CD4-positive, alpha-beta T cell treated with Interleukin-21 for 1 hour (primary cell): ENCODE measurements at regions not wholly inside any gene's neighbourhood (a gene's known extent, or its start where the extent isn't known, plus 50 kb on each side); places are given as distances from the start of the nearest gene placed in this dataset.

Source experiments
- DNase-seq: peaks from one replicate; pipeline ENCODE4 v3.0.0-alpha.2; 2020

DNA sequence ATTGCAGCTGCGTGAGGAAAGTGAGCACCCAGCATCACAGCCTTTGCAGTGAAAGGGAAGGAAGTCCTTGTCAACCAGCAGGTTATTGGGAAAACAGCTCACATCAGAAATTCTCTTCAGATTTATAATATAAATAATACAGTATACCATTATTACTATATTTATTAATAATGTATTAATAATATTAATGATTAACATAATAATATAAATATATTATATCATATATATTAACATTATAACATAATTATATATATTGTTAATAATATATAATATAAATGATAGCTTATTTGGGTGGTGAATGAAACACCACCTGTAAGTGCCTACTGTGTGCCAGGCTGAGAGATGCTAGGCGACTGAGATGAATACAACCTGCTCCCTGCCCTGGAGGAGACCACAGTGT lies 423.0 kb downstream of the TCERG1L start:
- DNase-seq, result no peak

DNA sequence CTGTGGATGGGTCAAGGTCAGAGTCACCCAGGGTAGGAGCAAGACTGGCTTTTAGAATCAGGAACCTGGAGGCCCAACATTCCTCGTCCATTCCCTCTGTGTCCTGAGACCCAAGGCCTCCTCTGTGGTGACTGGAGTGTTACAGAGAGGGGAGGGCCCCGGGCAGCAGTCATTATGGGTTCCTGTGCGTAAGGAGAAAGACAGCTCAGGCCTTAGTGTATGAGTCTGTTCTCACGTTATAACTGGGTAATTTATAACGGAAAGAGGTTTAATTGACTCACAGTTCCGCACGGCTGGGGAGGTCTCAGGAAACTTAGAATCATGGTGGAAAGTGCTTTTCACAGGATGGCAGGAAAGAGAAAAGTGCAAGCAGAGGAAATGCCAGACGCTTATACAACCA lies 422.3 kb downstream of the TCERG1L start:
- DNase-seq, result no peak

DNA sequence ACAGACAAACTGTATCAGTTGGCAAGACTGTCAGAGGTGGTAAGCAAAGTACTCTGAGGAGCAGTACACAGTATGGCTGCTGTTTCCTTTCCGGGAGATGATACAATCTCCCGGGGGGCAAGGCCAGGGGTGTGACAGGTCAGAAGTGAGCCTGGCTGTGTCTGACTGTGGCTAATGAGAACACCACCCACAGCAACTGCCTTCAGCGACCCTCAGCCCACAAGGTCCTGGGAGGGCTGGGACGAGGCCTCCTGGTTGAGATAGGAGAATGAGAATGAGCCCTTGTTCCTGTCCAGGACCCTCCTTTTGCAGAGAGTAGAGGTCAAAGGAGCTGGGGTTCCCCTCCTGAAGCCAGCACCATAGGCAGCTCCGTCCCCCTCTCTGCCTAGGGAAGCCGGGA lies 421.7 kb downstream of the TCERG1L start:
- DNase-seq, result no peak

DNA sequence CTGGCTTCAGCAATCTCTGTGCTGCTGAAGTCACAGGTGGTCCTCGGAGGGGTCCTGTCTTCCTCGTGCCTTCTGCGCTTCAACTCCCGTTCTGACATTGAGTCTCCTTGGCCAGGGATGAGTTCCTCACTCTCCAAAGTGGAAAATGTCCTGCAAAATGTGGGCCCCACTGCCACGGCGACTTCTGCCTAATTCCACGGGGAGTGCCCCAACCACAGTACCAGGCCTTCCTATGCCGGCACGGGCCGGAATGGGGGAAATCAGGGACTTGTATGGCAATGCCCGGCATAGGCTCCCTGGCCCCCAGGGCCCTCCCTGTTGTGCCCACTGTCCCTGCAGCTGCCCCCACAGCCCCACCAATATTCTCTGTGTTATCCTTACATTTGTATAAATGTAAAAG lies 420.5 kb downstream of the TCERG1L start:
- no peak for DNase-seq

DNA sequence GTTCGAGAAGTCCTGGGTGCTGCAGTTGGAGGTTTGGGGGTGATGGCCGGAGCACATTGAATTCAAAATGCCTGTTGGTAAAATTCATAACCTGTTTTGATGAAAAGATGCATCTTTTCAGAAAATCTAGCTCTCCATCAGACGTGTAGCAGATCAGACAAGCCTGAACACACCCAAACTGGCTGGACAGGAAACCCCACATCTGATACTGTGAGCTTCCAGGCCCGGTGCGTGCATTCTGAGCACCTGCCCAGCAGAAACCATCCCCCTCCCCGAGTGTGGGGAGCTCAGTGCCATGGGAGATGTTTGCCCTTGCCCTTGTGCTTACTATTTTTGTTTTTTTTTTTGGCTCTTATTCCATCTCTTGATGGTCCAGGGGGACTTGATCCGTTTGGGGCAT lies 417.1 kb downstream of the TCERG1L start:
- DNase-seq, result no peak

DNA sequence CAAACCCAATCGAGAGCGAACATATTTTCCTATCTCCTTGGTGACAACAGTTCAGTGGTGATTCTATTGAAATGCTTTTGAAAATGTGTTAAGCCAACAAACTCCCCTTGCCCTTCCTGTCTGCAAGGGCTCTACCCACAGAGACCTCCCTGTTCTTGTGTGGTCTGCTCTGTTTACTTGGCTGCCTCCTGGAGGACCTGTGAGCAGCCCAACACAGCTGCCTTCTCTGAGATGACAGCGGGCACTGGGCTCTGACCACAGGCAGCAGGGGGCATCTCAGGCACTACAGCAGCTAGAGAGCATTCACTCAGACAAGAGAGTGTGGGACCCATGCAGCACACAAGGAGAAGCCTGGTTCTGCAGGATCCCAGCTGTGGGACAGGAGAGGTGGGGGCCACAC lies 416.4 kb downstream of the TCERG1L start:
- no peak for DNase-seq

DNA sequence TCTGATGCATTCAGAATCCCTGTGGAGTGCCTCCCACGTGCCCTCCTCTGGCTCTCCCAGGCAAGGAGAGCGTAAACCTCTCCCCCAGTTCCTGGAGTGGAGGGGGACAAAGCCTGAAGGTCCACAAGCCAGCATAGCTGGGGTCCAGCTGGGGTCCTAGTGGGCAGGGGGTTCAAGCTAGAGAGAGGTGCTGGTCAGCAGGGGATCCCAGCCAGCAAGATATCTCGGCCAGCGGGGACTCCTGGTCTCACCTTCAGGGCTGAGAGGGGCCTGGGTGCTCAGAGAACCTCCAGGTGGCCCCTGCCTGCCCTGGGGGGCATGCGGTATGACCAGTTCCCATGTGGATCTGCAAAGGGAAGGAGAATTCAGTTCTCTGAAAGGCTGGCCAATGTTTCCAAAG lies 413.7 kb downstream of the TCERG1L start:
- no peak for DNase-seq

DNA sequence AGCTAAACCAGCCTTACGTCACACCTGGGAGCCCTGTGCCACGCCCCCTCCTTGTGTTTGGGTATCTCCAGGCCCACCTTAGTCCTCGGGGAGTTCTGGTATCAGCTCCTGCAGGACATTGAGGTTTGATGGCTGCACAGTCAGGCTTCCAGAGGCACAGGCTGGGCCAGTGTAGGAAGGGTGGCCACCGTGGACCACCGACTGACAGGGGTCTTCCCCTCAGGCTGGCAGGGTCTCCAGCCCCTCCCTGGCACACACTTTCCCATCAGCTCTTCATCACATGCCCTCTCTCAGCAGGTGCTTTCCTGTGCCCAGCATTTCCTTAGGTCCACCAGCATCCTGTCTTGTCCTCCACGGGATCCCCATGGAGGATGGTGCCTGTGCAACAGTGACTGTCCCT lies 413.1 kb downstream of the TCERG1L start:
- DNase-seq, result no peak

DNA sequence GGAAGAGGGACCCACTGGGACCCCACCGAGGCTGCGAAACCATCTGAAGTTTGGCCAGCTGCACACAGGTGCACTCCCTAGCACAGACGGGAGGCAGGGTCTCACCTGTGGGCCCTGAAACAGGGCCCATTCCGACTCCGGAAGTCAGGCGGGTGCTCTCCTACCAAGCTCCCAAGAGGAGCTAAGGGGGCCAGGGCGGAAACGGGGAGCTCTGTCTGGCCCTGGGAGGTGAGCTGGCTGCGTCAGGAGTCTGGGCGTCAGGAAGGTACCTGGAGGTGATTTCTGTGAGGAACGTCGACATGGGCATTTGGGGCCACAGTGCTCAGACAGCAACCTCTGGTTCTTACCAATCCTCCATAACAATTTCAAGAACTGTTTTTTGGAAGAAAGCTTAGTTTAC lies 411.7 kb downstream of the TCERG1L start:
- no peak for DNase-seq

DNA sequence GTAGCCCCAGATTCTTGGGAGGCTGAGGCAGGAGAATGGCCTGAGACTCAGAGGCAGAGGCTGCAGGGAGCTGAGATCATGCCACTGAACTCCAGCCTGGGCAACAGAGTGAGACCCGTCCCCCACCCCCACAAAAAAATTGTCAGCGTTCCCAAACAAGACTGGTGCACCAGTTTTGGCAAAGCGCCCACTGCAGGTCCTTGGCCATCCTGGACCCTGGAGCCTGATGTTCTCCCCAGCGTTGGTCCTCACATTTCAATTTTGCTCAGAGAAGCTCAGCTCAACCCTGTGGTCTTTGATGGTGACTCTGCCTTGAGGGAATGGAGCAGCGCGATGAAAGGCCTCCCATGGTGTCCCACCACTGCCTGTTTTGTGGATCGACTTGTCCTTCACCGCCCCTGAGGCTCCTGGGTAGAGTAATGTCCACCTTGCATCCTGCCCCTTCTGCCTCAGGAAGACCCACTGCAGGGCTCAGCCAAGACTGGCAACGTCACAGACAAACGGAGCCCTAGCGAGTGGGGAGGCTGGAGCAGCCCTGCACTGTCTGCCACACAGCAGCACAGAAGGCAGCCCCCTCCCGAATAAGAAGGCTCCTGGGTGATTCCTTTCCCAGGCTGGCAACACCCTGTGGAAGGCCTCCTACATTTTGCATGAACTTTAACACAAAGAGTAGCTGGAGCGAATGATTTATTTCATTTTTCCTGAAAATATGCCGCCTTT lies 410.9 kb downstream of the TCERG1L start:
- DNase-seq, result no peak

DNA sequence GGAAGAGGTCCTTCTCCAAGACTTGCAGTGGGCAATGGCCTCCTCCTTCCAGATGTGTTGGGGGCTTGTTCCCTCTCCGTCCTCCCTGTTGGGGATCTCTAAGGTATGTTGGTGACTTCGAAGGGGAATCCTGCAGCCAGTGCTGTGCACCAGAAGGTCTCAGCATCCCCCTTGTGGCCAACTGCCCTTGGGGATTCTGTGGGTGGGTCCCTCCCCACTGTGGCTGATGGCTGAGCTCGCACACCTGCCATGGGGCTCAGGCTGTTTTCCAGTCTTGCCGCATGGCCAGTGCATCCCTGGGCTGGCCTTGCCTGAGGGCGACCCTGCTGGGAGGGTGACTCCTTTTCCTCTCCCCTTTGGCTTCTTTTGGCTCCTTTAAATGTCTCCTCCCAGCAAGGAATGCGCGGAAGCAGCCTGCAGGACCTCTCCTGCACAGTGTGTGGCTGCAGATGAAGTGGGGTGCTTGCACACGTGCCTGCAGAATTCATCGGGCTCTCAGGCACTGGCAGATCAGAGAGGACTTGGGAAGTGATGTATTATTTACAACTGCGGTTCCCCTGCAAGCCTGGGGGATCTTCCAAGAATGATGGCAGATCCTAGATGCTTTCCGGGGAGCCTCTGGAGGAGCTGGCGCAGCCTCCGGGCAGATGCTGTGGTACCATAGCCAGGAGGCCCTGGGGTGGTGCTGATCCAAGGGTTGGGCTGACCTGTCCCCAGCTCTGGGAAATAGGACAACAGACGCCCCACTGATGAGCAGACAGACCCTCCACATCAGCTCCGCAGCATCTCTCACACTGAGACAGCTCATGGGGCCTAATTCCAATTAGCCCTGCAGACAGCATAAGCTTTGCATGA lies 410.0 kb downstream of the TCERG1L start:
- no peak for DNase-seq

DNA sequence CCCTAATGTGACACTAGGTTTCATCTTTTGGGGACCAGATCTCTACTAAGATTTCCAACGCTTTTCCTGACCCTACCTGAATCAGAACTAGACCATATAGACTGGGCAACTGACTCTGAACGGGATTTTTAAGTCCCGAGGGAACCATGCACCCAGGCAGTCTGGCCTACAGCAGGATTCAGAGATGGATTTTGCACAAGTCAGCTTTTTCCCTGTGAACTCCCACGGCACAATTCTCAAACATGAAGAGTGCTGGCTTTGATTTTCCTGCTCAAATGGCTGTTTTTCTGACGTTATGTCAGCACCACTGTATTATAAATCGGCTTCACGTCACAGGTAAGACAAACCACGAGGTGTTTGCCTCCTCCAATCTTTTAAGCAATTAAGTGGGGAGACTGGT lies 409.1 kb downstream of the TCERG1L start:
- no peak for DNase-seq

DNA sequence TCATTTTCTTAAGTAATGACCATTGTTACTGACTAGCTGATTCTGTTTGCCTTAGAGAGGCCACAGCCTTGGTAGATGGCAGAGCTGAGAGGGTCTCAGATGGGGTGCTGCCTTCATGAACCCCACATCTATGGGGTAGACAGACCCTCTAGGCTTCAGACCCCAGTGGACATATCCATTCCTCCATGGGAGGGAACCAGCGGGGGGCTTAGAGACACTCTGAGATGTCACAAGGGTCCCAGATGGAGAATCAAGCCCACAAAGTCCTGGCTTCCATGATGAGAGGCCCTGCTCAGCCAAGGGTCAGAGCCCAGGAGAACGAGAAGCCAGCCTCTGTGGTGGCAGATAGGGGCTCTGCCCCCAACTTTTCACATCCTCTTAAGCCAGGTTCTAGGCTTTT lies 408.6 kb downstream of the TCERG1L start:
- no peak for DNase-seq

DNA sequence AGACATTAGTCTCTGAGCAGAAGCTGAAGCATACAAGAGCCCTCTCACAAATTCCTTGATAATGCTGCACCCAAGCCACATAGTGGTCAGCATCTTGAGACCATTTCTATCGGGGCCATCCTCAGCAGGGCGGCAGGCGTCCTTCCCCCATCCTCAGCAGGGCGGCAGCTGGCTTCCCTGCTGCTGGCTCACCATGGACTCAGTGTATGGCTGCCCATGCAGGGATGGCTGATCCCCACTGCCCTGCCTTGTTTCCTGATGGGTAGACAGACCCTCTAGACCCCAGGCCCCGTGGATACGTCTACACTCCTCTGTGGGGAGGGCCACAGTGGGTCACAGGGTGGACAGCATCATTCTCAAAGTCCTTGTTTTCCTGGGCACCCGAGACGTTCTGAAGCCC lies 406.8 kb downstream of the TCERG1L start:
- no peak for DNase-seq

DNA sequence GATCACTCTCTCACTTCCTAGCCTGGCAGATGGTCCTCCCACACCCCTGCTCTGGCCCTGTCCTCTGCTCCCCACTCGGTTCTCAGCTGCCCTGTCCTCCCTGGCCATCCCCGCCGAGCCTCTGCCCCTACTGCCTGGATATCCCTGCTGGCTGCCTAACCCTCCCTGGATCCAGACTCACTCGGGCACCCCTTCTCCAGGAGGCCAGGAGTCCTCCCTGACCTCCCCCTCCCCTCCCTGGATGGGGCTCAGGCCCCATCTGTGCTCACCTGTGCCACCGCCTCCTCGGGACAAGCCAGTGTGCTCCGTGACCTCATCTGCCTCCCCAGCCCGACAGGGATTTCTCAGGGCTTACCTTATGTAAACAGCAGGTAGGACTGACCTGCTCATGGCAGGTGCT lies 406.1 kb downstream of the TCERG1L start:
- DNase-seq, result no peak

DNA sequence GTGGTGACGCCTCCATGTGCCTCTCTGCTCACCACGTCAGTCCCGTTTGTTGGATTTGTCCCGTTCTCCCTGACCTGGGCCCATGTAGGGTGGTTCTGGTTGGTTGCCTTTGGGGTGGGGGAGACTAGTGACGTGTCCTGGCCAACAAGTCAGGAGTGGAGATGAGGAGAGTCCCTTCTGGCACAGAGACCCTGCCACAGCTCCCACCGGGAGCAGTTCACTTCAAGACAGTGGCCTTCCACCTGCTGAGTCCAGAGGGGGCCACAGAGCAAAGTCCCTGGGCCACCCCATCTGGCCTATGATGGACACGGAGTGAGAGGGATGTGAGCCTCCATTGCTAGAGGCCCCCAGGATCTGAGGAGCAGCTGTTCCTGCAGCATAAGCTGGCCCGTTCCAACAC lies 405.6 kb downstream of the TCERG1L start:
- no peak for DNase-seq

DNA sequence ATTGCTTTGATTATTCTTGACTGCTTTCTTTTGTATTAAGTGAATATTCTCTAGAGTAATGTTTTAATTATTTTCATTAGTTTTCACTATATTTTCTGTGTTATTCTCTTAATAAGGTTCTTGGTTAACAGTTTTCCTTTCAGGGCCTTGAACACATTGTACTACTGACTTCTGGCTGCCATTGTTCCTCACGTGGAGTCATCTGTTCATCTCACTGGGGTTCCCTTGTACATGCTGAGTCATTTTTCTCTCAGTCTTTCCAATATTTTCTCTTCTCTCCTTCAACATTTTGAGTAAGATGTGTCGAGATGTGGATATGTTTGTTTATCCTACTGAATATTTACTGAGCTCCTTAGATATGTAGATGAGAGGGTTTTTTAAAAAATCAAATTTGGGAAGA lies 400.7 kb downstream of the TCERG1L start:
- DNase-seq, result no peak

DNA sequence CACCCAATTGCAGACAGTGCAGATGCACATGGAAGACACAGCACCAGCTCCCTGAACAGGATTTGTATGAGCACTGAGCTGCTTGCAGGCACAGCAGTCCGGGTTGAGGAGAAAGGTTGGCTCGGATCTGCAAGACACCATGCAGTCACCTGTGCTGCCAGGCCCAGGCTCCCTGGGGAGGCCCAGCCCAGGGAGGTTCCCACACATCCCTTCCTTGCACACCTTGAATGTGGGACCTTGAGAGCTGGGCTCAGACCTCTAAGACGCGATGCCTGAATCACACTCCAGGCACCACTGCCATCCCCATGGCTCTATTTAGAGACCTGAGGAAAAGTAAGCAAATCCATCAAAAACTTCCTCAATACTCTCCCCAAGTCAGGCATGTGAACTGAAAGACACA lies 397.7 kb downstream of the TCERG1L start:
- DNase-seq, result no peak

DNA sequence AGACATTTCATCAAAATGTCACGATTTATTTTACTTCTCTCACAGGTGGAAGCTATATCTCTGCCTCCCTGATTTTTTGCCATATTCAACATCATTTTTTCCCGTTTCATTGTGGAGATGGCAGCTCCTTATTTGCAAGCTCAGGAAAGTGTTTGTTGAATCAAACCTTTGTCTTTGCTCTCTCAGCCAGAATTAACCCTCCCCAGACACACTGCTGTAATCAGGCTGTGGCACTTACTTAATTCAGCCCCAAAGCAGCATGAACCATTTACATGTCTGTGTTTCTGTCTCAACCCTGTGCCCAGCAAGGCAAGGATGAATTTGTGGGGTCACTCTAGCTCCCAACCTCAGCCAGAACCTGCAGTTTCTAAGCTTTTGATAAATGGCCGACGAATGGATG lies 397.2 kb downstream of the TCERG1L start:
- DNase-seq, result no peak

DNA sequence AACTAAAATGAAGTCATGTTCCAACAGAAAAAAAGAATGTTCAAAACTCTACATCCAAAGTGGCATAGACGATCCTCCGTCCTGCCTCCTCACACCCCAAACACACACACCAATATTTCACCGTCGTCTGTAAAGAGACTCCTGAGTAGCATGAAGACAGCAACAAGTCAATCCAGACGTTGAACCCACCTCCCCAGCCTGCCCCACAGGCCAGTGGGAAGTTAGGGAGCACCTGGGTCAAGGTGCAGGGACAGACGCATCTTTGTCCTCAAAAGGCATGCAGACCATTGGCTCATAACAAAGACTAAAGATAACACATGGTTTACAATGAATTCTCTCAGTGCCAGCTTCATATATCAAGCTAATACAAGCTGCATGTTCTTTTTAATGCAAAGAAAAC lies 396.5 kb downstream of the TCERG1L start:
- DNase-seq, result no peak

DNA sequence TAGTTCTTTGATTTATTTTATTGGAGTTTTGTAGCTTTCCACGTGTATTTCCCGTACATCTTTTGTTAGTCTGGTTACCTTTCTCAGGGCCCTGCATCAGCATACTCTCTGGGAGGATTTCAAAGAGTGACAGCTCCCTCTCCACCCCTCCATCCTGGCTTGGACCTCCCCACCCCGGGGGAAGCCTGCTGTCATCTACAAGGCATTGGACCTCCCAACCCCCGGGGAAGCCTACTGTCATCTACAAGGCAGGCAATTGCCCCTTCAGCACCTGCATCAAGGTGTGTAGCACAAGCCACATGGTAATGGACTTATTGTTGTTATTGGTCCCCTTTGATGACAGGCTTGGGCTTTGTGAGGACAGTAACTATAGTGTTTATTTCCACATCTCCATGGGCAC lies 390.1 kb downstream of the TCERG1L start:
- no peak for DNase-seq

DNA sequence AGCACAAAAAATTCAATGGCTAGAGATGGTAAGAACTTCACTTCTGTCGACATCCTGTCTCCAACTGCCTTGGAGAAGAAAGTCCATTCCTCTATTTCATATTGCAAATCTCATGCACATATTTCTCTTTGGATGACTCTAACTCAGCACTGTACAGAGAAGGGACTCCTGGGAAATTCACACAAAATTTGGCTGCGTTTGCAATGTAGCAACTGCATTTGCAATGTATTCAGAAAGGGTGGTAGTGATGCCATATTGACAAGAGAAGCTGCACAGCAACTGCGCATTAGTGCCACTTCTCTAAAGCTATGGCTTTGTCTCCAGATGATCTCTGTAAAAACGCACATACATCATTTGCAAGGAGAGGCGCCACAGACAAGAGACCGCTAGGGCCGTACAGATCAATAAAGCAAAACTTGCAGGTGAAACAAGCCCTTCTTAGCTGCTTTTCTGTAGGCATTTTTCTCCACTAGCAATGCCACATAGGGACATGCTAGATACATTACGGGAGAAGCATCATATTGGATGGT lies 389.5 kb downstream of the TCERG1L start:
- DNase-seq, result no peak

DNA sequence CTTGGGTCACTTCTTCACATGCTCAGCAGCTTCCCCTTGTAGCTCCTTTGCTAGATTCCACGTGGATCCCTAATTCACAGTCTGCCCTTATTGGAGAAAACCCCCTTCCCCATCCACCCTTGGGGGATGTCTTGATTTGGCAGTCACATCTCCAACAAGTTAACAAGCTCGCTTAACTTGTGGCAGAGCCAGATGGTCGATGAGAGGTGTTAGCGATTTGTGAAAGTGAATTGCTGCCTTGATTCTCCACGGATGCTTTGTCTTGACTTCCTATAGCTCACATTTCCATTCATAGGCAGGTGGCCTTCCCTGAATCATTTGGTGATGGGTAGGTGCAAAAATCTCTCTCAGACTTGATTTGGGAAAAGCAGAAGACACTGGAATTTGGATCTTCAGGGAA lies 387.9 kb downstream of the TCERG1L start:
- DNase-seq, result no peak

DNA sequence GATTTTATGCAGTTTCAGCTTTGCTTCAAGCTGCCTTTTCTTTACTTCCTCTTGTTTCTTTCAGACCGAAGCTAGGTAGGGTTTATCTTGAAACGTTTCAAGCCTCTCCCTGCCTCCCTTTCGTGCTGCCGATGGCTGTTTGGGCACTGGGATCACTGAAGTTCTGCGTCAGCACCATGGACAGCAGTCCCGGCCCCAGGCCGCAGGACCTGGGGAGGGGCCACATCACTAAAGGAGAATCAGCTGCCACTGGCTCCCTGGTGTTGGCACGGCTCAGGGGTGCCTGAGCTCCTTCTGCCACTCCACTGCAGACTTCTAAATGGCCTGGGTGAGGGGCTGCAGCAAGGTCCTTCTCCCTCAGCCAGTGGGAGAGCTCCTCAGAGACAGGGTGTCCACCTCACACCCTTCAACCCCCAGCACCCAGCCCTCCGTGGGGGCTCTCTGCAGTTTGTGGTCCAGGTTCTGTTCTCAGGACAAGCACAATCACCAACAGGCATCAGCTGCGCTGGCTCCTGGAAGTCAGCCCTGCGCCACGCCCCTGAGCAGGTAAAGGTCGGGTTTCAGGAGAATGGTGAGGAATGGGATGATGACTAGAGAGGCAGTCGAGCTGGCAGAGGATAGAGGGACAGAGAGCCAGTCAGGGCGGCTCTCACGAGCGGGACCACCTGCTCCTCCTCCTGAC lies 387.2 kb downstream of the TCERG1L start:
- DNase-seq, result no peak
